ENCODE measurements at regions not wholly inside any gene's neighbourhood (a gene's known extent, or its start where the extent isn't known, plus 50 kb on each side); places are given as distances from the start of the nearest gene placed in this dataset.

DNA sequence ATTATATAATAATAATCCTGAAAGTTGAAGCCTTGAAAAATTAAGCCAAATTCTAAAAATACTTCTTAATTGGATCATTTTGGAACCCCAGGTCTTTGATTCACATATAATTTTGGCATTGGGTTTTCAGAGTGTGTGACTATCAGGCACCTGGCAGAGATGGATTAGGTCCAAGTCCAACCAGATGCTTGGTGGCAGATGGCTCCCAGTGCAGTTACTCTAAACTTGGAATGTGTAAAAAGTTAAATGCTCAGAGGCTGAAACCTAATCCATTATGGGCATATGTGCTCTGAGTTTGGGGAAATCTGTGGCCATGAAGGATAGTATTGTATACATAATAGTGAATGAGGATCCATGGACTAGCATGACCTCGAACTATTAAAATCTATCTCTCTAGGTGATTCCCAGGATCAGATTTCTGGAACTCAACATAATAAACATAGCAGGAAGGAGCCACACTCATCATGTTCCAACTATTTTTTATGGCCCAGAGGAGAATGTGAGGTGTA lies 333.0 kb downstream of the RPRM start:
- Histone ChIP-seq H3K4me1 (no peaks in the 10 kb centered on the region), H3K4me3 (no peak overlapping the region), H3K36me3 (no peaks in the 10 kb centered on the region), H3K27me3 (ENCODE audit: low read depth) (no peaks in the 10 kb centered on the region), H3K9me3 (no peaks in the 10 kb centered on the region), H3K27ac (no peak overlapping the region)
- TF ChIP-seq, protein P1, sequence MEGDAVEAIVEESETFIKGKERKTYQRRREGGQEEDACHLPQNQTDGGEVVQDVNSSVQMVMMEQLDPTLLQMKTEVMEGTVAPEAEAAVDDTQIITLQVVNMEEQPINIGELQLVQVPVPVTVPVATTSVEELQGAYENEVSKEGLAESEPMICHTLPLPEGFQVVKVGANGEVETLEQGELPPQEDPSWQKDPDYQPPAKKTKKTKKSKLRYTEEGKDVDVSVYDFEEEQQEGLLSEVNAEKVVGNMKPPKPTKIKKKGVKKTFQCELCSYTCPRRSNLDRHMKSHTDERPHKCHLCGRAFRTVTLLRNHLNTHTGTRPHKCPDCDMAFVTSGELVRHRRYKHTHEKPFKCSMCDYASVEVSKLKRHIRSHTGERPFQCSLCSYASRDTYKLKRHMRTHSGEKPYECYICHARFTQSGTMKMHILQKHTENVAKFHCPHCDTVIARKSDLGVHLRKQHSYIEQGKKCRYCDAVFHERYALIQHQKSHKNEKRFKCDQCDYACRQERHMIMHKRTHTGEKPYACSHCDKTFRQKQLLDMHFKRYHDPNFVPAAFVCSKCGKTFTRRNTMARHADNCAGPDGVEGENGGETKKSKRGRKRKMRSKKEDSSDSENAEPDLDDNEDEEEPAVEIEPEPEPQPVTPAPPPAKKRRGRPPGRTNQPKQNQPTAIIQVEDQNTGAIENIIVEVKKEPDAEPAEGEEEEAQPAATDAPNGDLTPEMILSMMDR (IDR thresholded peaks at IDR 0.05), result no peak
- no peak for ATAC-seq
- no peak for DNase-seq
- intact Hi-C loops (cut with DNase I), result no loop called here

DNA sequence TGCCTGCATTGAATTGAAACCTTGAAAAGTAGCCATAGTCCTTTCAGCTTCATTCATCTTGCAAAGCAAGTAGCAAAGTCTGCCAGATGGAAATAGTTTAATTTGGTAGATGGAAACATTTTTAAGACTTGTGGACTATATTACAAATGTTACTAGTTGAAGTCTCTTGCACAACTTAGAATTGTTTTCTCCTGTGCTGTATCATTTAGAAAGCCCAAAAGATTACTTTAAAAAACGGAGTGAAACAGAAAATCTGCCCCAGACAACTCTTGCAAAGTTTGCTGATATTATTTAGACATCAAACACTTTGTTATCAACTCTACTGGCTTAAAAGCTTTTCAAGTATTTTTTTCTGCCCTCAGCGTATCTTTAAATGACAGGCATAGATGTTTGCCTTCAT lies 335.0 kb downstream of the RPRM start:
- TF ChIP-seq, protein P1 (IDR thresholded peaks at IDR 0.05), result no peak
- intact Hi-C loops (cut with DNase I), result no loop called here
- Histone ChIP-seq H3K9me3 (no peaks in the 10 kb centered on the region), H3K4me1 (no peaks in the 10 kb centered on the region), H3K4me3 (no peak overlapping the region), H3K36me3 (no peaks in the 10 kb centered on the region), H3K27me3 (ENCODE audit: low read depth) (no peaks in the 10 kb centered on the region), H3K27ac (no peak overlapping the region)
- DNase-seq, result no peak
- no peak for ATAC-seq

DNA sequence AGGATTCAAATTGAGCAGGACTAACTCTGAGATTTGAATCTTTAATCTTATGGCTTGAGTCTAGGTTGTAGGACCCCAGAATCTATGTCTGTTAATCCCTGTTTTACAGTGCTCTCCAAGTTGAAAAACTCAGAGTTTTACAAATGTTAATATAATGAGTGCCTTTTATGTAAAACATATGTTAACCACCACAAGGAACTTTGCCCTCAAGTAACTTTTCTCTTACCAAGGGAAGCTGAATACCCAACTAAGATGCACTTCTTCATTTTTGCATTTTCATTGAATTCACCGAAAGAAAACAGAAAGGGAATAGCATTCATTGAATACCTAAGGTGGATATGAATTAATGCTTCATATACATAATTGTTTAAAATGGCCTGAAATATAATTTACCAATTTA lies 338.1 kb downstream of the RPRM start:
- ATAC-seq, result no peak
- DNase-seq, result no peak
- intact Hi-C loops (cut with DNase I), result no loop called here

DNA sequence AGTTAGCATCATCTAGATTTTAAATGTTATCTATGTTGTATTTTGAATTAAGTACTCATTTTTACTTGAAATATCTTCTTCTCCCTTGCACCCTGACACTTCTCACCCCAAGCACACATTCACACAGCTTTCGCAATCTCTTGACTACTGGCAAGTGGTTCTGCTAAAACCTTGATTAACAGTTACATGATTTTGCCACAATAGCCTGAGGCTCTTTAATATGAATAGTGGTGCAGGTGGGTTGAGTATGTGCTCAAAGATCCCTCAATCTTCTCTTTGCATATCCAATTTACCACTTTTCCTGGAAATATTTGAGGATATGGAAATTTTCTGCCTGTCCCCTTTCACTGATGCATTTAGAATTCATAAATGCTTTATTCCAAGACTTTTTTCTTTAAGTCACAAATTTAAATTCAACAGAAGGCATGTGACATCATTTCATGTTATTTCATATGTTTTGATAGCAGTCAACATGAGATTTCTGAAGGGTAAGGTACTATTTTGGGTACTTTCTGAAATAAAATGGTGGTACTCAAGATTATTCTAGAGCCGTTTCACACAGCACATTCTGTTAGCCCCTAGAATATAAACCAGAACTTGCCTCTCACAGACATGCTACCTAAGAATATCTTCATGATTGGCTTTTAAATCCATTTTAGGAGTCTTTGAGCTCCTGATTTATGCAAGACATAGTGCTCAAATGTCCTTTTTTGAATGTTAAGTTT lies 339.7 kb downstream of the RPRM start:
- intact Hi-C loops (cut with DNase I), result no loop called here
- Histone ChIP-seq H3K4me1 (no peaks in the 10 kb centered on the region), H3K27ac (no peak overlapping the region), H3K27me3 (ENCODE audit: low read depth) (no peaks in the 10 kb centered on the region), H3K9me3 (no peaks in the 10 kb centered on the region), H3K36me3 (no peaks in the 10 kb centered on the region), H3K4me3 (no peak overlapping the region)
- DNase-seq, result no peak
- TF ChIP-seq, protein P1 (IDR thresholded peaks at IDR 0.05), result no peak
- ATAC-seq, result no peak

More for the DNA sequence above, 338.1 kb downstream of the RPRM start:
- no peaks in the 10 kb centered on the region for H3K4me1 ChIP-seq
- H3K4me3 ChIP-seq, result no peak overlapping the region
- TF ChIP-seq, protein P1 (IDR thresholded peaks at IDR 0.05), result no peak
- H3K27ac ChIP-seq, result no peak overlapping the region
- no peaks in the 10 kb centered on the region for H3K36me3 ChIP-seq
- H3K27me3 ChIP-seq (ENCODE audit: low read depth), result no peaks in the 10 kb centered on the region
- no peaks in the 10 kb centered on the region for H3K9me3 ChIP-seq

DNA sequence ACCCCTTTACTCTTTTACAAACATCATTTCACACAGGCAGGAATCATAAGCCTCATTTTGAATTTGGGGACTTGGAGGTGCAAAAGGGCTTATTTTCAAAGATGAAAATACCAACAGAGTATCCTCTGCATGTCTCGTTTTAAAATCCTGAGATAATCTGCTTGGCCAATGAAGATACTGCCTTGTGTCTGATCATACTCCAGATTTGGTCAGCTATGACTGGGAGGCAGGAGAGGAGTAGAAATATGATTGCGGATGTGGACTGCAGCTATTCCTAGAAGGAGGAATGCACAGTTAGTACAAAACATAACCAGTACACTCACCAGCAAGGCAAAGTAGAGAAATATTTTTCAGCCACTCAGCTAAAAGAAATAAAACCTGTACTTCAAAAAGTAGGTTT lies 342.3 kb downstream of the RPRM start:
- H3K4me1 ChIP-seq, result no peaks in the 10 kb centered on the region
- no peaks in the 10 kb centered on the region for H3K27me3 ChIP-seq (ENCODE audit: low read depth)
- TF ChIP-seq, protein P1 (IDR thresholded peaks at IDR 0.05), result no peak
- H3K9me3 ChIP-seq, result no peaks in the 10 kb centered on the region
- no peak overlapping the region for H3K4me3 ChIP-seq
- intact Hi-C loops (cut with DNase I), result no loop called here
- ATAC-seq, result no peak
- no peaks in the 10 kb centered on the region for H3K36me3 ChIP-seq
- H3K27ac ChIP-seq, result no peak overlapping the region
- no peak for DNase-seq
